Mononuclear cell (primary cell): ENCODE measurements at regions not wholly inside any gene's neighbourhood (a gene's known extent, or its start where the extent isn't known, plus 50 kb on each side); places are given as distances from the start of the nearest gene placed in this dataset.

Experiments used
- H3K27me3 ChIP-seq: 2 replicates; pipeline ENCODE4 v1.6.0; 2011; ENCODE audit warnings: low read length, control low read depth; ENCODE audit not compliant: insufficient read depth
- H3K4me1 ChIP-seq: 2 replicates; pipeline ENCODE4 v1.5.1; 2011; ENCODE audit warnings: mild to moderate bottlenecking, low read length, control low read depth; ENCODE audit not compliant: insufficient read depth
- H3K4me3 ChIP-seq: 2 replicates; pipeline ENCODE4 v1.5.1; 2011; ENCODE audit warnings: mild to moderate bottlenecking, low read length, moderate library complexity
- H3K9me3 ChIP-seq: 2 replicates; pipeline ENCODE4 v1.5.1; 2011; ENCODE audit warnings: low read depth, mild to moderate bottlenecking, control low read depth, low read length

DNA sequence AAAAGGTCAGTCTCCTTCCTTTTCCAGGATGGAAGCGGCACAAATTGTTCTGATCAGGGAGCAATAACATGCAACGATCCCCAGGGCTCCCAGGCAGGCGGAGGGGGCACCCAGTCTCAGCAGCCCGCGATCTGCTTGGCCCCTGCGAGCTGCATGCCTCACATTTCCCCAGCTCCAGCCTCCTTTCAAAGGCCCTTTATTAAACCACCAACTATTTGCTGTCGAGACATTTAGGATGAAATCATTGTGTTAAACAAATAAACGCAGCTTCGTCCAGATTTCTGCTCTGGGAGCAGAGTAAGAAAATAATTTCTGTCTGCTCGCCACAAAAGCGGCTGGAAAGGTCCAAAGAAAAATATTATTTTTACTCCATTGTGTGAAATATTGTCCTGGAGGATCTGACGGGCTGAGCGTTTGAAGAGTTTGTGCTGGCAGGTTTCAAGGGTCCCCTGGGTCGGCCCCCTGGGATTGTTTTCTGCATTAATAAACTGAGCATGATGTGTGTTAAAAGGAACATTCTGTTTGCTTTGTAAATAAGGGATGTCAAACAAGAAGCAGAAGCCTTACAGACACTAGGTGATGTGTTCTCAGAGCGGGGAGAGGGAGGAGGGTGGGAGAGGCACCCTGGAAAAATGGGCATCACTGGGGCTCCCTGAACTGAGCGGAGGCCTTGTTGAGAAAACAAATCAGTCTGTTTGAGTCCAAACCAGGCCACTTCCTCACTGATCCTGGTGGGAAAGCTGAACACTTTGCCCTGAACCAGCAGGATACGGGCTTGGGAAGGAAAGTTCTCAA, 110.1 kb downstream of the FOXD1 start:
- Histone ChIP-seq H3K4me1 (no peaks in the 10 kb centered on the region), H3K9me3 (no peaks in the 10 kb centered on the region), H3K27me3 (peaks cover 18% of the 10 kb centered on the region), H3K4me3 (no peak overlapping the region)

DNA sequence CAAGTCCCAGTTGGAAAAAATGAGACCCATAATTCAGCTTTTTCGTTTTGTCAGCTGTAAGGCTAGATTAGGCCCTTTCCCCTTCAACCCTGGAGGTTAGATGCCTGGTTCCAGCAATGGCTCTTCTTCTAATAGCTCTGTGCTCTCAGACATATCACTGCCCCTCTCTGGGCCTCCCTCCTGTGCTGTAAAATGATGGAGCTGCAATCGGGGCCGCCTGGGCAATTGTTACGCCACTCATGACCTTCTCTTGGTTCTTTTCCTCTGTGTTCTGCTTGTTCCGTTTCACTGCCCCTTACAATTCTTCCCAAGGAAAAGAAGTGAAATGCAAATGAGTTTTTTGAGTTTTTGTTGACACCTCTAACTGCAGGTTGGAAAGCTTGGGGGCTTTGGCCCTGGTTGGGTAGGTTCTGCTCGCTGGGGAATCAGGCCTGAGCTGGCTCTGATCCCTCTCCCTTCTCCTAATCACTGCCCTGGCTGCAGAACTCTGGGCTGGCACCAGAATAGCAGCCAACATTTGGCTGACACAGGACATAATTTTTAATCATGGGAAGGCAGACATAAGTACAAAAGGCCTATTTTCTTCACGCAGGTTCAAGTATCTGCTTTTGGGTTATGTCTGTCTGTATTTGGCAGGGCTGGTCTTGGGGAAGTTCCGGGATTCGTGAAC, 110.9 kb downstream of the FOXD1 start:
- peaks cover 25% of the 10 kb centered on the region for H3K27me3 ChIP-seq

DNA sequence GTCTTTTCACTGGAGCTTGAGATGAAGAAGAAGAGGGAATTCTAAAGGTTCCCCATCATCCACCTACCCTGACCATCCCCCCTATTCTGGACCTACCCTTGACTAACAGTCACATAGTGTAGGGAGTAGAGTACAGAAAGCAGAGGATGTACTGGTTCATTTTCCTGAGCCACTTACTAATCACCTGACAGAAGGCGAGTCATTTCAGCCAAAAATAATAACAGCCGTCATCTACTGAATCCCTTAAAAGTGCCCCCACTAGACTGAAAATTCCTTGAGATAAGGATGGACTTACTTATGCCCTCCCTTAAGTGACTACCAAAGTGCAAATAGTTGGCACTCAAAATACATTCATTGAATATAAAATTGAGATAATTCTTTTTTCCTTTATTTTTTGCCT, 112.2 kb downstream of the FOXD1 start:
- Histone ChIP-seq H3K27me3 (peaks cover 30% of the 10 kb centered on the region), H3K4me1 (no peaks in the 10 kb centered on the region), H3K4me3 (no peak overlapping the region), H3K9me3 (no peaks in the 10 kb centered on the region)

More for the DNA sequence above, 110.9 kb downstream of the FOXD1 start:
- Histone ChIP-seq H3K9me3 (no peaks in the 10 kb centered on the region), H3K4me3 (no peak overlapping the region), H3K4me1 (no peaks in the 10 kb centered on the region)

DNA sequence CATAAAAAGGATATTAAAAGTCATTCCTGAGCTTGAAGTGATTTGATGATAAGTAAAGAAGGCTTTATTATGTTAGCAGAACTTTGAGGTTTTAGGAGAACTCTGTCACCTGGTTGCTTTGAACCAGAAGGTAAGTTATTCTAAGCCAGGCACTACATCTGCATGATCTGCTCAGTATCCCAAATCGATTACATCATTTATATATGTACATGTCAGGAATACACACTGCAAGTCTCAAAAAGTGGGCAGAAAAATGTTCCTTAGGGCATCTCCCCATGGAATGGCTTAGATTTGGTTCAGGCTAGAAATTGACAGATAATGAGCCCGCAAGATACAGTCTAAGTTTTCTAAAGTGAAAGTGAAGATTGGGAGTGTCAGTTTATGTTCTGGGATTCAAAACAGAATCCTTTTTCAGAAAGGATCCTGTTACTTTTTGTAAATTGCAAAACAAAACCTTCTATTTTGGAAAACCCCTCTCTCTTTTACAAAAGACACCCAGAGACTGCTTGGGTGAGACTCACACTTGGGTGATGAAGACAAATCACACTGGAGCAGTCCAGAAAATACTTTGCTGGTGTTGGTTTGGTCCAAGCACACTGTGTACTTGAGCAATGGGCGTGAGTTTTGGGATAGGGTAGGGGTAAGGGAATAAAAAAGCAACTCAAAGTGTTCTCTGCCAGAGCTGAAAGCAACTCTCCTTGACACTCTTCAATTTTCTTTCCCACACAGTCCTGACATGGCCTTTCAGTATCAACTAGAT, 114.5 kb downstream of the FOXD1 start:
- Histone ChIP-seq H3K4me3 (no peak overlapping the region), H3K9me3 (peaks cover 9% of the 10 kb centered on the region), H3K27me3 (peaks cover 34% of the 10 kb centered on the region), H3K4me1 (no peaks in the 10 kb centered on the region)

DNA sequence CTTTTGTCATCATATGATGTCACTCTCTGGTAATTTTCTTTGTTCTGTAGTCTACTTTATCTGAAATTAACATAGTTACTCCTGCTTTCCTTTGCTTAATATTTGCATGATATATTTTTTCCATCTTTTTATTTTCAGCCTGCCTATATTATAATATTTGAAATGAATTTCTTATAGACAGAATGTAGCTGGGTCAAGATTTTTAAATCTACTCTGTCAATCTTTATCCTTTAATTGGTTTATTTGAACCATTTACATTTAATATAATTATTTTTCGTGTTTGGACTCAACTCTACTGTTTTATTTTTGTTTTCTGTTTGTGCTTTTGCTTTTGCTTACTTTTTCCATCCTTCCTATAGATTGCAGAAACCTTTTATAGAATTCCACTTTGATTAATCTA, 118.0 kb downstream of the FOXD1 start:
- no peak overlapping the region for H3K4me3 ChIP-seq
- H3K9me3 ChIP-seq, result peaks cover 9% of the 10 kb centered on the region
- peaks cover 10% of the 10 kb centered on the region for H3K4me1 ChIP-seq
- peaks cover 25% of the 10 kb centered on the region for H3K27me3 ChIP-seq

DNA sequence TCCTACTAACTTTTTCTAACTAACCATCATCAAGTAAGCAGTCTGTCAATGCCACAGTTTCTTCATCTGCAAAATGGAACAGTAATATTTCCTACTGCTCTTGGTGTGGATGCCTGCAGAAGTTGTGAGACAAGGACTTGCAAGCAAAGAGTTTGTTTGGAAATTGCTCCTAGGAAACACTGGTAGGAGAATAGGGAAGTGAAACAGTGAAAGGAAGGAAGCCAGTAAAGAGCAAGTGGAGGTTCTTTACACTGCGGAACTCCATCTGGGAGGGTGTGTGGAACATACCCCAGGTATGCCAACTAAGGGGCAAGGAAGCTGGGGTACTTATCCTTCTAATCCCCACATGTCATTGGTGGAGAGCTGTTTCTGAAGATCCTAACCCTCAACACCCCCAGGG, 119.9 kb downstream of the FOXD1 start:
- peaks cover 10% of the 10 kb centered on the region for H3K4me1 ChIP-seq
- H3K27me3 ChIP-seq, result peaks cover 18% of the 10 kb centered on the region
- peaks cover 9% of the 10 kb centered on the region for H3K9me3 ChIP-seq
- no peak overlapping the region for H3K4me3 ChIP-seq

DNA sequence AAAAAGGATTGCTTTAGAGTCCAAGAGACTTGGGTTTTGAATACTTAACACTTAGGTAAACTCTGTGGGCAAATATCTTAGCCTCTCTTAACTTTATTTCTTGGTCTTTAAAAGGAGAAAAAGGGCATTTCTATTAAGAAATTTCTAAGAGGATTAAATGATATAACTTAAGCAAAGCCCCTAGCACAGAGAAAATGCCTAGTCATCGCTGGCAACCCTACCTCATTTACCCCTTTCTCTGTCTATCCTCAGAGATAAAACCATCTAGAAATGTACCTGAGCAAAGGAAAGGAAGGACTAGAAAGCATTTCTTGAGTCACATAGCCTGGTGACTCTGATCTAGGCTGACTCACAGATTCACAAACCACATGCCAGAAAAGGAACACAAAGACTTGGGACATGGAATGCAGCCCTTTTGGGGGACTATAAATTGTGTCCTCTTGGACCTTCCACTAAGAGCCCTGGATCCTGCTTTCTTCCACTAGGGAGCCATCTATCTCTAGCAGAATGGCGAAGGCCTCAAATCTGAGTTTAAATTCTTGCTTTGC, 120.6 kb downstream of the FOXD1 start:
- Histone ChIP-seq H3K9me3 (peaks cover 9% of the 10 kb centered on the region), H3K4me1 (peaks cover 10% of the 10 kb centered on the region), H3K27me3 (peaks cover 11% of the 10 kb centered on the region), H3K4me3 (no peak overlapping the region)

DNA sequence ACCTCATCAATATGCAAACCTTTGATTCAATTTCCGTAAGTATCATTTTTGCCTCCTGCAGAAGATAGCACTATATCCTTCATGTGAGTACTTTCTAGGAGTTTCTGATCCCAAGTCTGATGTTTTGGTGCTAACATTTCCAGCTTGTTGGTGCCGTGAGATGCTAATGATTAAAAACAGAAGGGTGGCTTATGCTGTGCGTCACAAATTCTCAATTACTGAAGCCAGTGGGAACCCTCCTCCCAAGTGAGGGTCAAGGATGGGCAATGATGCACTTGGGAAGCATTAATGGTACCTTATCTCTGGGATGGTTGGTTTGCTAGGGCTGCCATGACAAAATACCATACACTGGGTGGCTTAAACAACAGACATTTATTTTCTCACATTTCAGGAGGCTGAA, 123.0 kb downstream of the FOXD1 start:
- peaks cover 3% of the 10 kb centered on the region for H3K27me3 ChIP-seq
- peaks cover 3% of the 10 kb centered on the region for H3K9me3 ChIP-seq
- H3K4me3 ChIP-seq, result no peak overlapping the region
- H3K4me1 ChIP-seq, result peaks cover 10% of the 10 kb centered on the region

DNA sequence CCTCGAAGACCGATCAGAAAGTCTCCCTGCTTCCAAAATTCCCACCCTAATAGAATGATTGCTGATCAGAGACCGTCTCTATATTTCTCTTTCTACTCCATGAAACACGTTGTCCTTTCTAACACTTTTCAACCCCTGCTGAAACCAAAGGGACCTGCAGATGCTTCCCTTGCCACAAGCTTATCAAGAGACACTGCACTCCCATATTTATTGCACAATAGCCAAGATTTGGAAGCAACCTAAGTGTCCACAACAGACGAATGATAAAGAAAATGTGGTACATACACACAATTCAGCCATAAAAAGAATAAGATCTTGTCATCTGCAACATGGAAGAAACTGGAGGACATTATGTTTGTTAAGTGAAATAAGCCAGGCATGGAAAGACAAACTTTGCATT, 125.1 kb downstream of the FOXD1 start:
- H3K4me1 ChIP-seq, result peaks cover 6% of the 10 kb centered on the region
- H3K4me3 ChIP-seq, result no peak overlapping the region
- H3K9me3 ChIP-seq, result no peaks in the 10 kb centered on the region

DNA sequence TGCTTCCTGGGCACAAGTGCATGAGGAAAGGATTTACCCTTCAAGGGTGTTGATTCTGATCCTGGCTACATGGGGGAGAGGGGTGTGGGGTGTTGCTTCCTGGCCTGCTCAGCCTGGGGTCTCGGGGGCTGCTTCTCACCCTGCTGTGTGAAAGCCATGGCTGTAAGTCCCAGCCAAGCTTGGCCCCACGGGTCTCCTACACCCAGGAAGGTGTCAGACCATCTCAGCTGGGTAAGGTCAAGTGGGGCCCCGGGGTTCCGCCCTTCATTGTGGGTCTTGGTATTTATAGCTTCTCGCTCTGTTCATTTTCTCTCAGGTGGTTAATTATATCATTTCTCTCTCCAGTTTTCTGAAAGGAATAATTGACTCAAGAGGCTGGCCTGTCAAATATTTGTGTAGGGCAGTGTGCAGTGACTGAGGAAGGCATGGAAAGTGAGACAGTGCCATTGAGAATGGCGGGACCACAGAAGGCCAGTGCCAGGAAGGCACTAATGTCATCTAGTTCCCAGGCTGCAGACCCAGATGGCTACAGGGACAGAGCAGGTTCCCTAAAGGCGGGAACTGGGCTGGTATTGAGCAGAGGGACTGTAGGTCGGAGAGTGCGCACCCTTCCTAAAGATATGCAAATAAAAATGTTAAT, 126.0 kb downstream of the FOXD1 start:
- Histone ChIP-seq H3K4me3 (no peak overlapping the region), H3K27me3 (peaks cover 13% of the 10 kb centered on the region), H3K9me3 (no peaks in the 10 kb centered on the region), H3K4me1 (no peaks in the 10 kb centered on the region)

More for the DNA sequence above, 125.1 kb downstream of the FOXD1 start:
- peaks cover 6% of the 10 kb centered on the region for H3K27me3 ChIP-seq

DNA sequence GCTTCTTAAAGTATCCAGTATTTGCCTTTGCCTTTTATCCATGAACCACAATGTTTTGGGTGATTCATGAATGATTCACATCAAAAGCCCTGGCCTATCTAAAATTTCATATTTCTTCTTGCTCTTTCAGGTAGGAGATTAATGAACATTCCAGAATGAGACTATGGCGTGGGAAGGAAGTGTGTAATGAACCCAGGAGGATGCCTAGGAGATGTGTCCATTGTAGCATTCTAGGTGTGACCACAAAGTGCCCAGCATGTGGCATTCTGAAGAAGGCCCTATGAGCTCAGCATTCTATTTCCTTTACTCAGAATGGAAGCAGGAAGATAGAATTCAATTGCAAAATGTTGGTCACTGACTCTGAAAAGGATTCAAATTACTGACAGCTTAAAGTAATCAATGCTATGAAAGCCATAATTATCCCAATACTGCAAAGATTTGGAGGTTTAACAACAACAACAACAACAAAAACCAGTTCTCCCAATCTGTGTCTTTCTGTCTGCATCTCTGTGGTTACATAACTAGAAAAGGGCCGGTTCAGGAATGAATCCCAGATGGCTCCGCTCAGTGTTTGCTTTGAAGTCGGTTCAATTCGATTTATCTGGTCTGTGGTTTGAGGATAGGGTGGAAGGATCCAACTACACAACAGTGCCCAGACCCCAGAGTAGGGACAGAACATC, 126.7 kb downstream of the FOXD1 start:
- H3K4me1 ChIP-seq, result no peaks in the 10 kb centered on the region
- H3K27me3 ChIP-seq, result peaks cover 20% of the 10 kb centered on the region

DNA sequence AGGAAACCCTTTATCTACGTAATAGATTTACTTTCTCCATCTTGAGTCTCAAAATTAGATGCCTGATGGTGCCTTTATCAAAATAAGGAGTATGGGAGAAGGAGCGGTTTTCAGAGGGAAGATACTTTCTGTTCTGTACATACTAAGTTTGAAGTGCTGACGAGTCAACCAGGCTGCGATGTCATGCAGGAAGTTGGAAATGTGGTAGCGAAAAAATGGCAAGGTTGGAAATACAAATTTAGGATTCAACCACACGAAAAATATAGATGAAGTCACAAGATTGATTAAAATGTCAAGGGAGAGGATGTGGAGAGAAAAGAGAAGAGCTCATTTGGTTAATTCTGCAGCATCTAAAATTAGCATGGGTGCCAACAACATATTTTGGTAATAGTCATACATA, 129.5 kb downstream of the FOXD1 start:
- no peak overlapping the region for H3K4me3 ChIP-seq
- H3K9me3 ChIP-seq, result no peaks in the 10 kb centered on the region
- H3K27me3 ChIP-seq, result peaks cover 48% of the 10 kb centered on the region
- H3K4me1 ChIP-seq, result no peaks in the 10 kb centered on the region

More for the DNA sequence above, 126.7 kb downstream of the FOXD1 start:
- Histone ChIP-seq H3K9me3 (no peaks in the 10 kb centered on the region), H3K4me3 (no peak overlapping the region)

DNA sequence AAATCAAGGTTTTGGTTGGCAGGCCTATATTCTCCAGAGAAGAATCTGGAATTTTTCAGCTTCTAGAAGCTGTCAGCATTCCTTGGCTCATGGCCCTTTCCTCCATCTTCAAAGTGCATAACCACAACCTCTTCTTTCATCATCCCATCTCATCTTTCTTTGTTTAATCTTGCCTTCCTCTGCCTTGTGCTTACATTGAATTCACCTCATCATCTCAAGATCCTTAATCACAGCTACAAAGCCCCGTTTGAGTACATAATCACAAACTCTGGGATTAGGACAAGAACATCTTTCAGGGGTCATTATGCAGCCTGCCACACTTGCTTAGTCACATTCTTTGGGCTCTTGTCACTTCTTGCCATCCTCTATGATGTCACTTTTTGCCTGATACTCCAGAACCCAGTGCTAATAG, 130.3 kb downstream of the FOXD1 start:
- Histone ChIP-seq H3K9me3 (no peaks in the 10 kb centered on the region), H3K4me3 (no peak overlapping the region), H3K4me1 (no peaks in the 10 kb centered on the region), H3K27me3 (peaks cover 55% of the 10 kb centered on the region)

DNA sequence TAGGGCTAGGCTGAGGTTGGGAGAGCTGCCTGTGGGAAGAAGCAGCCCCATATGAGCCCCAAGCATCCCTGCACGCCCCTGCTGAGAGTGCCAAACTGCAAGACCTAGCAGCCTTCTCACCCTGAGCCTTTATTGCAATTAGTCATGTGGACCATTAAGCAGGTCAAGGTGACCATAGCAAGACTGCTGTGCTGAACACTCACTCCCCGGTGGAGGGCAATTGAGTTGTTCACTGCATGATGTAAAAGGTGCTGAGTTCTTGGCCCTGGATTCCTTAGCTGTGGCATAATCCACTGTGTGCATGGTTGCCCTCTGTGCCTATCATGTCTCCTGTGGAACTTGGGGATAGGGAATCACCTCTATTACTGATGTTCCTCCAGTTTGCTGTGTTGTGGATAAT, 131.1 kb downstream of the FOXD1 start:
- no peaks in the 10 kb centered on the region for H3K4me1 ChIP-seq
- no peaks in the 10 kb centered on the region for H3K9me3 ChIP-seq
- no peak overlapping the region for H3K4me3 ChIP-seq
- H3K27me3 ChIP-seq, result peaks cover 63% of the 10 kb centered on the region
